GM12873 (cell line): ENCODE measurements at regions not wholly inside any gene's neighbourhood (a gene's known extent, or its start where the extent isn't known, plus 50 kb on each side); places are given as distances from the start of the nearest gene placed in this dataset.

Experiments used
- CTCF ChIP-seq: IDR thresholded peaks from 2 replicates; pipeline ENCODE4 v1.5.1; 2012; ENCODE audit warnings: low read depth, mild to moderate bottlenecking, moderate library complexity, low read length, control low read depth; ENCODE audit not compliant: insufficient read depth; ENCODE audit errors: missing control alignments

GRCh38 chr10:78433766-78434535 lies 400.3 kb downstream of the RPS24 start:
- no peak for TF ChIP-seq CTCF

GRCh38 chr10:78434886-78435285 lies 401.2 kb downstream of the RPS24 start:
- TF ChIP-seq CTCF: no peak

GRCh38 chr10:78435484-78436221 lies 402.0 kb downstream of the RPS24 start:
- no peak for TF ChIP-seq CTCF

- no peak for TF ChIP-seq CTCF
Observed at GRCh38 chr10:78436222-78436573, 402.5 kb downstream of the RPS24 start.

- no peak for TF ChIP-seq CTCF
Observed at GRCh38 chr10:78436706-78437406, 403.2 kb downstream of the RPS24 start.

- TF ChIP-seq CTCF: no peak
Observed at GRCh38 chr10:78437407-78437768, 403.7 kb downstream of the RPS24 start.
